Neural crest cell (in vitro differentiated cells): ENCODE measurements at regions not wholly inside any gene's neighbourhood (a gene's known extent, or its start where the extent isn't known, plus 50 kb on each side); places are given as distances from the start of the nearest gene placed in this dataset.

ENCODE experiments used
- DNase-seq: peaks from one replicate; pipeline ENCODE4 v3.0.0; 2021; ENCODE audit warnings: low read depth, mixed read lengths, low spot score
- H3K27ac Mint-ChIP-seq: one replicate; pipeline ENCODE4 v1.8.0; 2021; ENCODE audit warnings: mild to moderate bottlenecking, mixed read lengths; ENCODE audit not compliant: unreplicated experiment
- H3K27me3 Mint-ChIP-seq: 2 replicates; pipeline ENCODE4 v1.8.0; 2021; ENCODE audit warnings: low read depth, mild to moderate bottlenecking, mixed read lengths
- H3K36me3 Mint-ChIP-seq: 2 replicates; pipeline ENCODE4 v1.8.0; 2021; ENCODE audit warnings: low read depth, mild to moderate bottlenecking, mixed read lengths
- H3K4me1 Mint-ChIP-seq: 2 replicates; pipeline ENCODE4 v1.8.0; 2021; ENCODE audit warnings: mixed read lengths
- H3K4me3 Mint-ChIP-seq: one replicate; pipeline ENCODE4 v1.8.0; 2021; ENCODE audit warnings: mild to moderate bottlenecking, mixed read lengths
- H3K9me3 Mint-ChIP-seq: 2 replicates; pipeline ENCODE4 v1.8.0; 2021; ENCODE audit warnings: mixed read lengths
- TF ChIP-seq, protein P1 (sequence below): fragments of 200-600 bp; sonication (generic); conservative IDR thresholded peaks from 2 replicates; pipeline ENCODE4 v1.5.0; 2021; ENCODE audit warnings: antibody characterized with exemption, mild to moderate bottlenecking

DNA sequence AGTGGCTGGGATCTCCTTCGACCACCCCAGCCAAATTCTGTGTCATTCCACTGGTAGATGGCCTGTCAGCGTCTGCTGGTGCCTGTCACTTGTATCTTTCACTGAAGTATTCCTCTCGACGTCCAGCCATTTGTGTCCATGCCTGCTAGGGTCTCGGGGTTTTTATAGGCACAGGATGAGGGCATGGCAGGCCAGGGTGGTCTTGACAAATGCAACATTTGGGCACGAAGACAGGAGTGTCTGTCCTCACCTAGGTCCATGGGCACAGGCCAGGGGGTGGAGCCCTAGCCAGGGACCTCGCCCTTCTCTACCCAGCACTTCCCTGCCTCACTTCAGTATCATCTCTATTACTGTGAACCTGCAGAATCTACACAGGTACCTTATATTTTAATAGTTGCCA, 2223.9 kb upstream of the ACO1 start:
- TF ChIP-seq, protein P1, sequence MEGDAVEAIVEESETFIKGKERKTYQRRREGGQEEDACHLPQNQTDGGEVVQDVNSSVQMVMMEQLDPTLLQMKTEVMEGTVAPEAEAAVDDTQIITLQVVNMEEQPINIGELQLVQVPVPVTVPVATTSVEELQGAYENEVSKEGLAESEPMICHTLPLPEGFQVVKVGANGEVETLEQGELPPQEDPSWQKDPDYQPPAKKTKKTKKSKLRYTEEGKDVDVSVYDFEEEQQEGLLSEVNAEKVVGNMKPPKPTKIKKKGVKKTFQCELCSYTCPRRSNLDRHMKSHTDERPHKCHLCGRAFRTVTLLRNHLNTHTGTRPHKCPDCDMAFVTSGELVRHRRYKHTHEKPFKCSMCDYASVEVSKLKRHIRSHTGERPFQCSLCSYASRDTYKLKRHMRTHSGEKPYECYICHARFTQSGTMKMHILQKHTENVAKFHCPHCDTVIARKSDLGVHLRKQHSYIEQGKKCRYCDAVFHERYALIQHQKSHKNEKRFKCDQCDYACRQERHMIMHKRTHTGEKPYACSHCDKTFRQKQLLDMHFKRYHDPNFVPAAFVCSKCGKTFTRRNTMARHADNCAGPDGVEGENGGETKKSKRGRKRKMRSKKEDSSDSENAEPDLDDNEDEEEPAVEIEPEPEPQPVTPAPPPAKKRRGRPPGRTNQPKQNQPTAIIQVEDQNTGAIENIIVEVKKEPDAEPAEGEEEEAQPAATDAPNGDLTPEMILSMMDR = no peak
- Mint-ChIP-seq H3K4me3 (no peak overlapping the region), H3K9me3 (no peaks in the 10 kb centered on the region), H3K4me1 (no peaks in the 10 kb centered on the region), H3K27ac (no peak overlapping the region), H3K27me3 (no peaks in the 10 kb centered on the region), H3K36me3 (no peaks in the 10 kb centered on the region)
- DNase-seq = no peak

DNA sequence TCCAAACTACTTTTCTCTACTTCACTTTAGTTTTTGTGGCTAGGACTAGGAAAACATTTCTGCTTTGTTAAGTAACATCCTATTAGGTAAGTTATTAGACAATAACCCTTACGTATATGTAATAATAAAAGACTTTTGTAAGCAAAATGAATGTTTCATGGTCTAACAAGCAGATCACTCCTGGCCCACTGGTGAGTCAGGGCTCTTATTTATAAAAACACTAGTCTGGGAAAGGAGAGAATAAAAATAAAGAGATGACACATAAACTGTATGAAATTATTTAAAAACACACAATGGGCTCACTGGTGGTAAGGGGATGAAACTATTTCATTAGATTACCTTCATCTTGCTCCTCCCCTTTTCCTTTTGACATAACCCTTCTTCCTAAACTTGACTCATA, 2212.2 kb upstream of the ACO1 start:
- H3K36me3 Mint-ChIP-seq = no peaks in the 10 kb centered on the region
- no peak overlapping the region for H3K27ac Mint-ChIP-seq
- no peak for DNase-seq
- no peak overlapping the region for H3K4me3 Mint-ChIP-seq
- H3K27me3 Mint-ChIP-seq = no peaks in the 10 kb centered on the region
- peaks cover 4% of the 10 kb centered on the region for H3K9me3 Mint-ChIP-seq
- TF ChIP-seq, protein P1 = no peak
- no peaks in the 10 kb centered on the region for H3K4me1 Mint-ChIP-seq

DNA sequence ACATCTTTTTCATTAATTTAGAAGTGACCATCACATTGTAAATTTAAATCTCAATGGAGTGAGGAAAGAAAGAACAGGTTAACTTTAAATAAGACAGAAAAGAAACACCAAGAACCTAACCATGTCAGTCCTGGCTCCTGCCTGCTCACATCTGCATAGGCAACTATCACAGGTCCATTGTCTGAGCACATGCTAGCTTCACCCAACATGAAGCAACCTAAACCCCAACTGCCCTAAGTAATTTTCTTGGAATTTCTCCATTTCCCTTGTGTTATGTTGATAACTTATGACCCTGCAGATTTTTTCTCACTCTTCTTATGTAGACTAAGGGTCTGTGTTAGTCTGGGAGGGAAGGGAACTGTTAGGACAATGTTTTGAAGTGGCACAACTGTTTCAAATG, 2205.8 kb upstream of the ACO1 start:
- H3K27ac Mint-ChIP-seq = peak overlapping the region; percentile 6
- H3K36me3 Mint-ChIP-seq = no peaks in the 10 kb centered on the region
- H3K9me3 Mint-ChIP-seq = no peaks in the 10 kb centered on the region
- no peak overlapping the region for H3K4me3 Mint-ChIP-seq
- TF ChIP-seq, protein P1 = no peak
- H3K27me3 Mint-ChIP-seq = no peaks in the 10 kb centered on the region
- H3K4me1 Mint-ChIP-seq = peaks cover 6% of the 10 kb centered on the region
- DNase-seq = no peak

DNA sequence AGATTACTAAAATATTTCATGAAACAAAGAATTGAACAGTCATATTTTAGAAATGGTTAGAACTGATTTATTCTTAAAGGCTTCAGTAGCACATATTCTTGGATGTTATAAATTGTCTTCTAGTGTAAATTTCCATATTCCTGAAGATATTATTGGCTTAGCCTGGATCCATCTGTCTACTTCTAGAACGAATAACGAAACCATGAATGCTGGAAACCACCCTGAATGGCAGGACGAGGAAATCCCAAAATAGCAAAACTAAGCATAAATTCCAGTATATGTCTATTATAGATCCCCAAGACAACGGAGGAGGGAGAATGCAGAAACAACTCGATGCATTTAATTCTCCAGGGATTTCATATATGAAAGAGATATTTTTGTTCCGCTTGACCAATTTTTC, 2191.0 kb upstream of the ACO1 start:
- no peaks in the 10 kb centered on the region for H3K4me1 Mint-ChIP-seq
- H3K36me3 Mint-ChIP-seq = no peaks in the 10 kb centered on the region
- no peak overlapping the region for H3K27ac Mint-ChIP-seq

DNA sequence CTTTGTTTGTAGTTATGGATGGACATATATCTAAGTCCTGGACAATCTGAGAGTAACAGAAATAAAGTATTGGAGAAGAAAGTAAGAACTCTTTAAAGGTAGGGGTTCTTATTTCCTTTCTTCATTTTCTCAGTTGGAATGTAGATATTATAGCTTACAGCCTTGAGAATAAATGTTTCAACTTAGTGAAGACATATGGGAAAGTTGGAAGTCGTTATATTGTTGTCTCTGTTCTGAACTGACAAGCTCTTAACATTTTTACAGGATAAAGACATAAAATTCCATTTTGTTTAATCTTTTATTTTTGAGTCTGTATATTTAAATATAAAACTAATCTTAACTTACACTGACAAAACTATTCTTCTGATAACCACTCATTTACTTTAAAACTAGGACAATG, 2187.5 kb upstream of the ACO1 start:
- DNase-seq = no peak
- H3K27me3 Mint-ChIP-seq = no peaks in the 10 kb centered on the region
- peaks cover 2% of the 10 kb centered on the region for H3K9me3 Mint-ChIP-seq
- H3K36me3 Mint-ChIP-seq = no peaks in the 10 kb centered on the region
- H3K4me1 Mint-ChIP-seq = no peaks in the 10 kb centered on the region
- no peak overlapping the region for H3K4me3 Mint-ChIP-seq
- no peak overlapping the region for H3K27ac Mint-ChIP-seq
- TF ChIP-seq, protein P1 = no peak

More for the DNA sequence above, 2191.0 kb upstream of the ACO1 start:
- no peaks in the 10 kb centered on the region for H3K27me3 Mint-ChIP-seq
- no peak overlapping the region for H3K4me3 Mint-ChIP-seq
- TF ChIP-seq, protein P1 = no peak
- DNase-seq = no peak
- H3K9me3 Mint-ChIP-seq = peaks cover 8% of the 10 kb centered on the region

DNA sequence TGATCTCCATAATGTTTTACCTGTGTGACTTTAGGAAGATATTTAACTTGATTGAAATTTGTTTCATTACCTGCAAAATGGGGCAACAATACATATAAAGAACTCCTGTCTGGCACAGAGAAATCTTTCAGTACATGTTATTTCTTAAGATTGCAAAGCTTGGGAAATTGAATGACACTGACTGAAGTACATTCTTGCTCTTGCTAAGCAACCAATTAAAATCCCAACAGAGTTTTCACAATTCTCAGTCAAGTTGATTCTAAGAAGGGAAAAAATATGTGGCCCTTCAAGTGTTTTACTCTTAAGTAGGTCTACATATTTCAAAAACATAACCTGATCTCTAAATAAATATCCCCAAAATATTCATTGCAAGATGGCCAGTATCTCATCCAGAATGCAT, 2187.0 kb upstream of the ACO1 start:
- no peak overlapping the region for H3K27ac Mint-ChIP-seq
- no peaks in the 10 kb centered on the region for H3K27me3 Mint-ChIP-seq

More for the DNA sequence above, 2187.0 kb upstream of the ACO1 start:
- no peak overlapping the region for H3K4me3 Mint-ChIP-seq
- no peaks in the 10 kb centered on the region for H3K4me1 Mint-ChIP-seq
- peaks cover 2% of the 10 kb centered on the region for H3K9me3 Mint-ChIP-seq
- TF ChIP-seq, protein P1 = no peak
- DNase-seq = no peak
- H3K36me3 Mint-ChIP-seq = no peaks in the 10 kb centered on the region
